ENCODE measurements at regions not wholly inside any gene's neighbourhood (a gene's known extent, or its start where the extent isn't known, plus 50 kb on each side); places are given as distances from the start of the nearest gene placed in this dataset.

GRCh38 chr7:53473371-53473770 is 437.9 kb downstream of the POM121L12 start:
- Histone ChIP-seq H3K4me1 (ENCODE audit: control insufficient read depth in 5 of 5, insufficient read depth in 5 of 5, low read length in 5 of 5) (no peaks in the 10 kb centered on the region), H3K27ac (ENCODE audit: low read depth in 1 of 2, low read length in 1 of 2) (no peak overlapping the region), H3K9ac (ENCODE audit: insufficient read depth in 1 of 2, low read length in 2 of 2) (no peak overlapping the region), H3K9me3 (ENCODE audit: control insufficient read depth in 4 of 4, insufficient read depth in 3 of 4, low read length in 3 of 4) (no peaks in the 10 kb centered on the region), H3K4me3 (no peak overlapping the region), H3K36me3 (ENCODE audit: control insufficient read depth in 4 of 4, insufficient read depth in 4 of 4, low read length in 4 of 4) (no peaks in the 10 kb centered on the region), H3K27me3 (ENCODE audit: control insufficient read depth in 3 of 3, insufficient read depth in 3 of 3, low read length in 2 of 3) (no peaks in the 10 kb centered on the region)
- TF ChIP-seq, protein P1, sequence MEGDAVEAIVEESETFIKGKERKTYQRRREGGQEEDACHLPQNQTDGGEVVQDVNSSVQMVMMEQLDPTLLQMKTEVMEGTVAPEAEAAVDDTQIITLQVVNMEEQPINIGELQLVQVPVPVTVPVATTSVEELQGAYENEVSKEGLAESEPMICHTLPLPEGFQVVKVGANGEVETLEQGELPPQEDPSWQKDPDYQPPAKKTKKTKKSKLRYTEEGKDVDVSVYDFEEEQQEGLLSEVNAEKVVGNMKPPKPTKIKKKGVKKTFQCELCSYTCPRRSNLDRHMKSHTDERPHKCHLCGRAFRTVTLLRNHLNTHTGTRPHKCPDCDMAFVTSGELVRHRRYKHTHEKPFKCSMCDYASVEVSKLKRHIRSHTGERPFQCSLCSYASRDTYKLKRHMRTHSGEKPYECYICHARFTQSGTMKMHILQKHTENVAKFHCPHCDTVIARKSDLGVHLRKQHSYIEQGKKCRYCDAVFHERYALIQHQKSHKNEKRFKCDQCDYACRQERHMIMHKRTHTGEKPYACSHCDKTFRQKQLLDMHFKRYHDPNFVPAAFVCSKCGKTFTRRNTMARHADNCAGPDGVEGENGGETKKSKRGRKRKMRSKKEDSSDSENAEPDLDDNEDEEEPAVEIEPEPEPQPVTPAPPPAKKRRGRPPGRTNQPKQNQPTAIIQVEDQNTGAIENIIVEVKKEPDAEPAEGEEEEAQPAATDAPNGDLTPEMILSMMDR (IDR thresholded peaks at IDR 0.05; ENCODE audit: control extremely low read depth, extremely low read depth): no peak
- DNase-seq (no peak), ATAC-seq (ENCODE audit: insufficient read depth, low FRiP score) (no peak)
- 55 to 68% methylated on average over 1 of the region's 1 CpG for WGBS, 2 donors

DNA sequence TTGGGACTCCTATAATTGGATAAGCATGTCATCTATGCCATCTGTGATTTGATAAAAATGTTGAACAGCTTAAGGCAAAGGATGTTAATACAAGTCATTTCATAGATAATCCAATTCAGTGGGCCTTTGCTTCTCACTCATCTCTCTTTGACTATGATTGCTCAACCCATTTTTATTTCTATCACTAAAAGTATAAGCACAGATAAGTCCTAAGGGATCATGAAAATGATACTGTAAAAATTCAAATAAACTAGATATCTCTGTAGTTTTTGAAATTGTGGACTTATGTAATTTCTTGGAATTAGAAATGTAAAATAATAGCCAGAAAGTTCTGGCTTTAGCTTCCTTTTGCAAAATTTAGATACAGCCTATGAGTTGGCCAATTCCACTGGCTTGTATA is 440.3 kb downstream of the POM121L12 start:
- Histone ChIP-seq H3K27me3 (ENCODE audit: control insufficient read depth in 3 of 3, insufficient read depth in 3 of 3, low read length in 2 of 3) (no peaks in the 10 kb centered on the region), H3K4me3 (no peak overlapping the region), H3K36me3 (ENCODE audit: control insufficient read depth in 4 of 4, insufficient read depth in 4 of 4, low read length in 4 of 4) (no peaks in the 10 kb centered on the region), H3K9me3 (ENCODE audit: control insufficient read depth in 4 of 4, insufficient read depth in 3 of 4, low read length in 3 of 4) (no peaks in the 10 kb centered on the region), H3K9ac (ENCODE audit: insufficient read depth in 1 of 2, low read length in 2 of 2) (no peak overlapping the region), H3K27ac (ENCODE audit: low read depth in 1 of 2, low read length in 1 of 2) (no peak overlapping the region), H3K4me1 (ENCODE audit: control insufficient read depth in 5 of 5, insufficient read depth in 5 of 5, low read length in 5 of 5) (no peaks in the 10 kb centered on the region)
- no peak for ATAC-seq (ENCODE audit: insufficient read depth, low FRiP score)
- DNase-seq: no peak
- TF ChIP-seq, protein P1 (IDR thresholded peaks at IDR 0.05; ENCODE audit: control extremely low read depth, extremely low read depth): no peak

DNA sequence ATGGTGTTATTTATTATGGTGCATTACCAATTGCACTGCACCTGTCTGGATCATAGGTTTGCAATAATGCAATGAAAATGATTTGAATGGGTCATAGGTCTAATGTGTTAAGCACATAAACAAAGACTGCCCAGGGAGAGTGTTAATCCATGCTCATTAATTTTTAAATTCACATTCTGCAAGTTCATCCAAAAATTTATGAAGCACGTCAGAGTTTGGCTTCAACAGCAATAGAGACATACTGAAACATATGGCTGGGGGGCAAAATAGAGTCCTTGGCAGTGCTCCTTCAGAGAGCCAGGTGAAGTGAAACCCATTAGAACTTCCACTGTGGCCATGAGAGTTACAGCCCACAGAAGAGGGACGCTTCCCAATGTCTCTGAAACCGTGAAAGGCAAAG is 441.1 kb downstream of the POM121L12 start:
- H3K4me1 ChIP-seq (ENCODE audit: control insufficient read depth in 5 of 5, insufficient read depth in 5 of 5, low read length in 5 of 5): no peaks in the 10 kb centered on the region
- no peaks in the 10 kb centered on the region for H3K36me3 ChIP-seq (ENCODE audit: control insufficient read depth in 4 of 4, insufficient read depth in 4 of 4, low read length in 4 of 4)
- no peak overlapping the region for H3K27ac ChIP-seq (ENCODE audit: low read depth in 1 of 2, low read length in 1 of 2)
- H3K27me3 ChIP-seq (ENCODE audit: control insufficient read depth in 3 of 3, insufficient read depth in 3 of 3, low read length in 2 of 3): no peaks in the 10 kb centered on the region
- H3K9ac ChIP-seq (ENCODE audit: insufficient read depth in 1 of 2, low read length in 2 of 2): no peak overlapping the region
- no peaks in the 10 kb centered on the region for H3K9me3 ChIP-seq (ENCODE audit: control insufficient read depth in 4 of 4, insufficient read depth in 3 of 4, low read length in 3 of 4)
- TF ChIP-seq, protein P1 (IDR thresholded peaks at IDR 0.05; ENCODE audit: control extremely low read depth, extremely low read depth): no peak
- DNase-seq (no peak), ATAC-seq (ENCODE audit: insufficient read depth, low FRiP score) (no peak)
- 82 to 86% methylated on average over 3 of the region's 3 CpGs for WGBS, 2 donors
- H3K4me3 ChIP-seq: no peak overlapping the region

- TF ChIP-seq, protein P1 (IDR thresholded peaks at IDR 0.05; ENCODE audit: control extremely low read depth, extremely low read depth): no peak
- no peak overlapping the region for H3K27ac ChIP-seq (ENCODE audit: low read depth in 1 of 2, low read length in 1 of 2)
- no peaks in the 10 kb centered on the region for H3K4me1 ChIP-seq (ENCODE audit: control insufficient read depth in 5 of 5, insufficient read depth in 5 of 5, low read length in 5 of 5)
- H3K27me3 ChIP-seq (ENCODE audit: control insufficient read depth in 3 of 3, insufficient read depth in 3 of 3, low read length in 2 of 3): no peaks in the 10 kb centered on the region
- H3K9me3 ChIP-seq (ENCODE audit: control insufficient read depth in 4 of 4, insufficient read depth in 3 of 4, low read length in 3 of 4): no peaks in the 10 kb centered on the region
- no peaks in the 10 kb centered on the region for H3K36me3 ChIP-seq (ENCODE audit: control insufficient read depth in 4 of 4, insufficient read depth in 4 of 4, low read length in 4 of 4)
- no peak overlapping the region for H3K9ac ChIP-seq (ENCODE audit: insufficient read depth in 1 of 2, low read length in 2 of 2)
- no peak for ATAC-seq (ENCODE audit: insufficient read depth, low FRiP score)
- no peak for DNase-seq
- WGBS, 2 donors: 78% methylated on average over 6 of the region's 6 CpGs
- H3K4me3 ChIP-seq: no peak overlapping the region
These were observed 449.9 kb downstream of the POM121L12 start for GRCh38 chr7:53485354-53485753.

Data from lung (tissue), 11 donors.